AG04449 (cell line): ENCODE measurements at regions not wholly inside any gene's neighbourhood (a gene's known extent, or its start where the extent isn't known, plus 50 kb on each side); places are given as distances from the start of the nearest gene placed in this dataset.

Source experiments
- CTCF ChIA-PET: fragments of 350-600 bp; formaldehyde crosslinking; extraction: SDS; loops from one replicate; lab custom pipeline; 2021; ENCODE audit warnings: antibody characterized with exemption; lab: Yijun Ruan, JAX
- POLR2A ChIA-PET: fragments of 400-600, 350-600 bp; formaldehyde crosslinking; extraction: SDS; loops from one replicate; lab custom pipeline; 2020; ENCODE audit warnings: antibody characterized with exemption, inconsistent platforms; lab: Yijun Ruan, JAX
- DNase-seq: peaks from one replicate; pipeline ENCODE4 v3.0.0-alpha.2; 2010; ENCODE audit warnings: low read depth, low spot score
- H3K4me3 ChIP-seq: 2 replicates; pipeline ENCODE4 v1.5.1; 2011; ENCODE audit warnings: low read depth, mild to moderate bottlenecking, control low read depth, low read length
- CTCF ChIP-seq: IDR thresholded peaks from one replicate; pipeline ENCODE4 v1.5.1; 2011; ENCODE audit warnings: mild to moderate bottlenecking, moderate library complexity, low read length, control low read depth, inconsistent platforms; ENCODE audit not compliant: insufficient read depth; ENCODE audit errors: missing control alignments

- ChIA-PET POLR2A (no interaction called here), CTCF (no interaction called here)
- H3K4me3 ChIP-seq: no peak overlapping the region
- no peak for DNase-seq
- TF ChIP-seq CTCF: no peak
Observed at GRCh38 chrX:122783918-122784317, 400.2 kb upstream of the GRIA3 start.

DNA sequence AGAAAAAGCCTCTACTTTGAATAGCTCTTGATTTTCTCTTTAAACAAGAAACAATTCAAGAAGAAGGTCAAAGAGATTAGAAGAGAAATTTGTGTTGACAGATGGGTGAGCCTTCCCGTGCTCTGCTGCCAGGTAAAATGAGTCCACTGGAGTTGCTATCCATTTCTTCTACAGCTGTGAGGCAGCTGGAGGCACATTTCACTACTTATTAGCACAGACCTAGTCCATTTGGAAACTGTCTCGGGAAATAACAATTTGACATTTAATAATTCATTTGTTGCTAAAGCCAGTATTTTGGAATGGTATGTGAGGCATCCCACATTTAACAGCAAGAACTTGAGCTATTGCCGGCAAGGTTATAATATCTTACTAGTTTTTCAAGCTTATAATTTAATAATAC, 396.8 kb upstream of the GRIA3 start:
- TF ChIP-seq CTCF: no peak
- ChIA-PET POLR2A (no interaction called here), CTCF (no interaction called here)
- DNase-seq: no peak
- H3K4me3 ChIP-seq: no peak overlapping the region

GRCh38 chrX:122788216-122788615, 395.9 kb upstream of the GRIA3 start:
- no peak for DNase-seq
- no peak overlapping the region for H3K4me3 ChIP-seq
- no peak for TF ChIP-seq CTCF
- ChIA-PET POLR2A (no interaction called here), CTCF (no interaction called here)

DNA sequence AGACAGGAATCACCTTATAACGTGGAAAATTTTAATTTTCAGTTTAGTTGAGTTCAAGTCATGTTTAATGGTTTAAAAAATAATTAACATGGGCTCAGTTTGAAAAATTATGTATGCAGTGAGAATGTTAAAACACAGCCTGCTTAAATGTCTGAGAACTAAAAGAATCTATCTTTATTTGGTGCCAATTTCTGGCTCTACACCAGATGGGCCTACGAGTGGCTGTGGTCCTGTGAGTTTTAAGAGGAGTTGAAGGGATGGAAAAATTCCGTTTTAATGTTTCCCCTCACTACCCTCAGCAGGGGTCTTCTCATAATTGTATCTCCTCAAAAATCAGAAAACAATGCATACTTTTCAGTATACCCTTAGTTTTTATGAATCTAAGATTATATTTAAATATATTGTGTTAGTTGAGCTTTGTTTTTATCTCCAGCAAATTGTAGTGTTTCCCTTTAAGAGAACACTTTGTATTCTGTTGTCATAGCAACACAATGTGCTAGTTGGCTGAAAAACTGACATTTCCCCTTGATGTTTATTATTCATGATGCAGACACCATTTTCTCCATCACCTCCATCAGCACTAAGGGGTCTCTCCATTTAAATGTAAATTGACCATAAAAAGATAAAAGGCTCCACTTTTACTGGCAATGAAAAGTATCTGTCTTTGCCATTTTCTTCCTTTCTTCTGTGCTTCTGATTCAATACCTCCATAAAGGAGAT, 393.5 kb upstream of the GRIA3 start:
- H3K4me3 ChIP-seq: no peak overlapping the region
- ChIA-PET POLR2A (no interaction called here), CTCF (no interaction called here)
- no peak for TF ChIP-seq CTCF
- no peak for DNase-seq

DNA sequence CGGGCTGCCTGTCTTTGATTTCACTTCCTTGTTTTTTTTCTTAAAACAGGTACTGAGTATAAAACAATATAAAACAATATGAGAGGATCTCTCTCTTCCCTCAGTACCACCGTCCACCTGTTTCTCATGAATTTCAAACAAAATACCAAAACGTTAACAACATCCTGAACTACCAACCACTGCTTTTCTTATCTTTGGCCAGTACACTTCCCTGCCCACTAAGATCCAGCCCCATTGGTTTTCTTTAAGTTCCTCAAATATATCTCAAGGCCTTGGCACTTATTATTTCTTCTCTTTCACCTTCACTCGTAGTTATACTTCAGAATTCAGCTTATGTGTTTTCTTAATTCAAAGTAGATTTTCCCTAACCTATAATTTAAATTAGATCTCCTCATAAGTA, 370.2 kb upstream of the GRIA3 start:
- no peak for DNase-seq
- no peak for TF ChIP-seq CTCF
- no peak overlapping the region for H3K4me3 ChIP-seq
- ChIA-PET CTCF (no interaction called here), POLR2A (no interaction called here)

DNA sequence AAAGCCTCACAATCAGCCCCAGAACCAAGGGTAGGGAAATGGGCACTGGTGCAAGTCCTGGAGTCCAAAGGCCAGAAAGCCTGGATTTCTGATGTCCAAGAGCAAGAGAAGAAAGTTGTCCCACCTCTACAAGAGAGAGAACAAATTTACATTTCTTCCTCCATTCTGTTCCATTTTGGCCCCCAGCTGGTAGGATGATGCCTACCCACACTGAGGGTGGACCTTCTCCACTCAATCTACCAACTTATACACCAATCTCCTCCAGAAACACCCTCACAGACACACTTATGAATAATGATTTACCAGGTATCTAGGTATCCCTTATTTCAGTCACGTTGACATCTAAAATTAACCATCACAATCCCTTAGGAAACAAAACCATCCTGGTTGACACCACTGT, 367.8 kb upstream of the GRIA3 start:
- TF ChIP-seq CTCF: no peak
- DNase-seq: no peak
- ChIA-PET CTCF (no interaction called here), POLR2A (no interaction called here)
- no peak overlapping the region for H3K4me3 ChIP-seq
